HG03575 (cell line): ENCODE measurements at regions not wholly inside any gene's neighbourhood (a gene's known extent, or its start where the extent isn't known, plus 50 kb on each side); places are given as distances from the start of the nearest gene placed in this dataset.
"Not testable (repeated sequence)": the region's sequence is repeated elsewhere in the genome, so short reads cannot be mapped to it uniquely, and the experiment has no call there.

Experiments
- ATAC-seq: cut with Tn5 transposase; IDR thresholded peaks from one replicate; pipeline ENCODE4 v1.9.1; 2021; ENCODE audit not compliant: unreplicated experiment, insufficient number of reproducible peaks, low FRiP score; ENCODE audit errors: extremely low read depth

- ATAC-seq, result peak; percentile 83
These were observed 661.6 kb downstream of the RAPGEF2 start for GRCh38 chr4:159764343-159764952.

DNA sequence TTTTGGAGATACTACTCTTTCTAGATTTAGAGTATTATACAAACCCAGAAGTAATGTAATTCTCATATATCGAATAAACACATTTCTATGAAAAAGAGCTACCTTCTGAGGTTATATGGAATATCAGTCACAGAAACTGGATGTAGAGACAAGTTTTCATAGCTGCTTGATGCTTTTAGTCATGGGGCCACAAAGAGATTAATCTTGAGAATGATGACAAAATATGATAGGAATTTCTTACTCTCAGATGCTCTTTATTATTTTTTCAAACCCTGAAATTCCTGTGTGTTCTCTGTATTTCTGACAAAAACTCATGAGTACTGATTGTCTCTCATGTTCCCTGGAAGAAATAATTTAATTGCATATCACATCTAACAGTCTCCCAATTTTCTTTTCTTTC is 662.5 kb downstream of the RAPGEF2 start:
- ATAC-seq, result no peak

- ATAC-seq, result no peak
These were observed 663.4 kb downstream of the RAPGEF2 start for GRCh38 chr4:159766241-159766640.

- no peak for ATAC-seq
These were observed 664.5 kb downstream of the RAPGEF2 start for GRCh38 chr4:159767406-159767805.

DNA sequence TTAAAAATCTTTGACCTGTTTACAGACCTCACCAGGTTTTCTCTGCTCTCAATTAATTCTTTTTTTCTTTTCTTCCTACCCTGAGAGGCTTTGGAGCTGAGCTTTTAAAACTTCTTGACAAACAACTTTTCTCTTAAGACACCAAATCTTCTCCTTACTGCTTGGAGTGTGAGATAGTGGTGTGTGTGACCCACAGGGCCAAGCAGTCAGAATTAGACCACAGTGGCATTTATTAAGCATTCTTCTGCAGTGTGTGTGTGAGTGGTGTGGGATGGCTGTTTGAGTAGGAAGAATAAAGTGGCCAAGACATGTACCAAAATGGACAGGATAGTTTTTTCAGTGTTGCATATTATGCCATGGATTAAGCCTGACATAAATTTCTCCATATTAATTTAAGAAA is 665.1 kb downstream of the RAPGEF2 start:
- no peak for ATAC-seq

- ATAC-seq, result no peak
These were observed 667.5 kb downstream of the RAPGEF2 start for GRCh38 chr4:159770401-159770800.

DNA sequence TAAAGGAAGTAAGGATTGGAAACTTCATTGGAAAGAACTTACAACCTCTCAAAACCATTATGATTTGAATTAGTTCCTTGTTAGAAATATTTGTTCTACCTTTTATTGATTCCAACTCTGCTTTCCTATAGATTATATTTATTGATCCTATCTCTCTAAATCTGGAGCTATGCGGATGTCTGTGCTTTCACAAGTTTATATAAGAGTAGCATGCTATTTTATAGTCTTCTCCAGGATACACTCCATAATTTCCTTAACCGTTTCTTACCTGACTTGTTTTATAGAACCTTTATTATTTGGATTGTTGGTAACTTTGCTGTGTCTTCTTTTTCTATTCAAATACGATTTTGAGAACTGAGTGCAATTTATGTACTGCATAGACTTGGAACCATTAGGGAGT is 668.1 kb downstream of the RAPGEF2 start:
- no peak for ATAC-seq

- ATAC-seq, result no peak
These were observed 674.1 kb downstream of the RAPGEF2 start for GRCh38 chr4:159776961-159777360.

- ATAC-seq, result no peak
These were observed 674.8 kb downstream of the RAPGEF2 start for GRCh38 chr4:159777689-159778088.

- no peak for ATAC-seq
These were observed 675.4 kb downstream of the RAPGEF2 start for GRCh38 chr4:159778298-159778697.

GRCh38 chr4:159779716-159780115 is 676.8 kb downstream of the RAPGEF2 start:
- ATAC-seq, result no peak

GRCh38 chr4:159780196-159780922 is 677.5 kb downstream of the RAPGEF2 start:
- ATAC-seq, result no peak

DNA sequence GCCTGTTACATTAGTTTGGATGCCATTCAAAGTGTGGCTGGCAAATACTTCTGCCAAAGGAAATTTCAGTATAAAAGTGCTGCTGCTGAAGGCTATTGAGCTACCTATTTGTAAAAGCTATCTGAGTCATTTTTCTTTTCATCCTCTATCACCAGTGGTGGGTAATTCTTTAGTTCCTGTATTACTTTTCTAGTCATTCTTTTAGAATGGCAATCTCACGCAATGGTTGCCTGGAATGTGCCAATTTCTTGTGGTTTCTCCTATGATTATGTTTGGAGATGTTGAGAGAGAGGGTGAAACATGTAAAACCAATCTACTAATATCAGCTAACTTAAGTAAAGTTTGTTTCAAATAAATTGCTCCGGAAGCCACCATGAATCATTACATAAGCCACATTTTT is 685.0 kb downstream of the RAPGEF2 start:
- ATAC-seq, result no peak

GRCh38 chr4:159791334-159791733 is 688.5 kb downstream of the RAPGEF2 start:
- ATAC-seq, result no peak

GRCh38 chr4:159804592-159804991 is 701.7 kb downstream of the RAPGEF2 start:
- ATAC-seq, result not testable (repeated sequence)

GRCh38 chr4:159823743-159824142 is 720.9 kb downstream of the RAPGEF2 start:
- no peak for ATAC-seq

- no peak for ATAC-seq
These were observed 725.8 kb downstream of the RAPGEF2 start for GRCh38 chr4:159828687-159829086.

GRCh38 chr4:159829184-159829583 is 726.3 kb downstream of the RAPGEF2 start:
- no peak for ATAC-seq

GRCh38 chr4:159837071-159837470 is 734.2 kb downstream of the RAPGEF2 start:
- no peak for ATAC-seq

GRCh38 chr4:159855731-159856130 is 752.9 kb downstream of the RAPGEF2 start:
- no peak for ATAC-seq

- no peak for ATAC-seq
These were observed 753.6 kb downstream of the RAPGEF2 start for GRCh38 chr4:159856451-159856850.
